Gastrocnemius medialis (tissue), 4 donors: ENCODE measurements at regions not wholly inside any gene's neighbourhood (a gene's known extent, or its start where the extent isn't known, plus 50 kb on each side); places are given as distances from the start of the nearest gene placed in this dataset.

Experiments used
- ATAC-seq, 2 donors: fragments of 150-250 bp; one replicate each; pipeline ENCODE4 v1.9.1; 2016
- DNase-seq, 2 donors: peaks; one replicate each; pipeline ENCODE4 v3.0.0-alpha.2; 2019
- H3K27ac ChIP-seq, 4 donors: fragments of 200-600 bp; sonication (generic); 1 replicate in 1 of 4; 2 replicates in 3 of 4; pipeline ENCODE4 v1.5.1; 2016 to 2018; ENCODE audit warnings: mild to moderate bottlenecking in 2 of 4, moderate library complexity in 1 of 4
- H3K27me3 ChIP-seq, 3 donors: fragments of 200-600 bp; sonication (generic) in 2 of 3; 1 replicate in 1 of 3; 2 replicates in 2 of 3; pipeline versions ENCODE4 v1.5.1 to v1.6.0; 2016 to 2019; ENCODE audit warnings: mild to moderate bottlenecking in 1 of 3, moderate library complexity in 1 of 3
- H3K36me3 ChIP-seq, 2 donors: fragments of 200-600 bp; sonication (generic) in 1 of 2; one replicate each; pipeline ENCODE4 v1.5.1; 2017 to 2018
- H3K4me1 ChIP-seq, 2 donors: fragments of 200-600 bp; sonication (generic) in 1 of 2; one replicate each; pipeline ENCODE4 v1.5.1; 2016 to 2017; ENCODE audit warnings: mild to moderate bottlenecking in 2 of 2
- H3K4me3 ChIP-seq, 4 donors: fragments of 200-600 bp; sonication (generic) in 3 of 4; 1 replicate in 1 of 4; 2 replicates in 3 of 4; pipeline ENCODE4 v1.5.1; 2016 to 2019; ENCODE audit warnings: mild to moderate bottlenecking in 2 of 4
- H3K9me3 ChIP-seq, 3 donors: fragments of 200-600 bp; sonication (generic) in 2 of 3; 1 replicate in 1 of 3; 2 replicates in 2 of 3; pipeline ENCODE4 v1.5.1; 2016 to 2019
- CTCF ChIP-seq, 5 experiments: fragments of 450-650 bp in 3 of 5; fragments of 200-600 bp in 2 of 5; sonication (generic) in 2 of 5; IDR thresholded peaks in 4 of 5; conservative IDR thresholded peaks in 1 of 5; 1 replicate in 4 of 5; 2 replicates in 1 of 5; pipeline ENCODE4 v1.5.1; 2016 to 2019; ENCODE audit warnings: antibody characterized with exemption in 5 of 5, mild to moderate bottlenecking in 3 of 5, moderate library complexity in 3 of 5
- POLR2A ChIP-seq, 2 donors: fragments of 450-650 bp; IDR thresholded peaks; one replicate each; pipeline ENCODE4 v1.6.1; 2017; ENCODE audit warnings: antibody characterized with exemption in 2 of 2, mild to moderate bottlenecking in 2 of 2, moderate library complexity in 2 of 2
- in situ Hi-C, 4 donors: fragments of 200-750 bp; cut with MboI; loops; one replicate each; pipeline versions ENCODE4 v1.15.0 to v1.8.0; 2017; ENCODE audit warnings: low sequenced_read_pairs in 4 of 4
- intact Hi-C: fragments of 100-400 bp; cut with DNase I; formaldehyde crosslinking; loops from one replicate; pipeline ENCODE4 v1.15.1; 2023; ENCODE audit warnings: low total_unique reads

- DNase-seq (no peak), ATAC-seq (no peak)
- no peak overlapping the region for H3K4me3 ChIP-seq
- H3K27me3 ChIP-seq, result no peaks in the 10 kb centered on the region
- TF ChIP-seq POLR2A (IDR thresholded peaks at IDR 0.05) (no peak), CTCF (IDR thresholded peaks at IDR 0.05 in 4 of 5, conservative IDR thresholded peaks at IDR 0.05 in 1 of 5) (no peak)
- H3K9me3 ChIP-seq, result no peaks in the 10 kb centered on the region
- H3K4me1 ChIP-seq, result peaks cover 17 to 20% of the 10 kb centered on the region in 2 donors
- H3K36me3 ChIP-seq, result no peaks in the 10 kb centered on the region
- intact Hi-C loops, result no loop called here
- H3K27ac ChIP-seq, result no peak overlapping the region
- in situ Hi-C loops, result no loop called here
Observed at GRCh38 chr9:89937051-89937450, 332.2 kb downstream of the GADD45G start.

GRCh38 chr9:89939181-89939580 is 334.4 kb downstream of the GADD45G start:
- H3K9me3 ChIP-seq, result no peaks in the 10 kb centered on the region

GRCh38 chr9:89939626-89940292 is 334.9 kb downstream of the GADD45G start:
- Histone ChIP-seq H3K9me3 (no peaks in the 10 kb centered on the region), H3K27ac (no peak overlapping the region), H3K27me3 (no peaks in the 10 kb centered on the region), H3K4me3 (no peak overlapping the region), H3K4me1 (peaks cover 29 to 34% of the 10 kb centered on the region in 2 donors), H3K36me3 (no peaks in the 10 kb centered on the region)
- intact Hi-C loops, result loop anchor here (5.0 to 10.0 kb wide), 3 partner anchors 63 to 332 kb away; partner anchors contain the start of gene GADD45G
- in situ Hi-C loops, result no loop called here
- DNase-seq, result no peak
- no peak for ATAC-seq
- TF ChIP-seq CTCF (IDR thresholded peaks at IDR 0.05 in 4 of 5, conservative IDR thresholded peaks at IDR 0.05 in 1 of 5) (no peak), POLR2A (IDR thresholded peaks at IDR 0.05) (no peak)

More at GRCh38 chr9:89939181-89939580, 334.4 kb downstream of the GADD45G start:
- no peak for DNase-seq
- TF ChIP-seq POLR2A (IDR thresholded peaks at IDR 0.05) (no peak), CTCF (IDR thresholded peaks at IDR 0.05 in 4 of 5, conservative IDR thresholded peaks at IDR 0.05 in 1 of 5) (no peak)
- in situ Hi-C loops, result no loop called here
- H3K4me3 ChIP-seq, result no peak overlapping the region
- no peak for ATAC-seq
- intact Hi-C loops, result no loop called here
- no peaks in the 10 kb centered on the region for H3K27me3 ChIP-seq
- no peaks in the 10 kb centered on the region for H3K36me3 ChIP-seq
- H3K4me1 ChIP-seq, result peaks cover 29 to 34% of the 10 kb centered on the region in 2 donors
- no peak overlapping the region for H3K27ac ChIP-seq

GRCh38 chr9:89940625-89941024 is 335.8 kb downstream of the GADD45G start:
- DNase-seq (no peak), ATAC-seq (no peak)
- Histone ChIP-seq H3K36me3 (no peaks in the 10 kb centered on the region), H3K4me3 (no peak overlapping the region), H3K27me3 (no peaks in the 10 kb centered on the region), H3K4me1 (peaks cover 23 to 28% of the 10 kb centered on the region in 2 donors), H3K9me3 (no peaks in the 10 kb centered on the region), H3K27ac (no peak overlapping the region)
- TF ChIP-seq CTCF (IDR thresholded peaks at IDR 0.05 in 4 of 5, conservative IDR thresholded peaks at IDR 0.05 in 1 of 5) (no peak), POLR2A (IDR thresholded peaks at IDR 0.05) (no peak)
- in situ Hi-C loops (no loop called here), intact Hi-C loops (loop anchor here (5.0 to 10.0 kb wide), 3 partner anchors 62 to 333 kb away; partner anchors contain the start of gene GADD45G)
